ENCODE measurements at regions not wholly inside any gene's neighbourhood (a gene's known extent, or its start where the extent isn't known, plus 50 kb on each side); places are given as distances from the start of the nearest gene placed in this dataset.
"Not testable (repeated sequence)": the region's sequence is repeated elsewhere in the genome, so short reads cannot be mapped to it uniquely, and the experiment has no call there.

DNA sequence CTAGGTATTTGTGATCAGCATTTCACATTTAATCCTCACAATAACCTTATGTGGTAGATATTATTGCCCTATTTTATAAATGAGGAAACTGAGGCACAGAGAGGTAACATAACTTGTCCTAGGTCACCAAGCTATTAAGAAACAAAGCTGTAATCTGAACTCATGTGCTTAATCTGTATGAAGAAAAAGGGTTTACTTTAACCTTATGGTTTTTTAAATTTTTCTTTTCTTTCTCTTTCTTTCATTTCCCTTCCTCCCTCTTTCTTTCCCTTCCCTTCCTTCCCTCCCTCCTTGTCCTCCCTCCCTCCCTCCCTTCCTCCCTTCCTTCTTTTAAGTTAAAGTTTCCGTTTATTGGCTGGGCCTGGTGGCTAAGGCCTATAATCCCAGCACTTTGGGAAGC, 105.2 kb upstream of the AMZ2 start:
- DNase-seq: no peak

DNA sequence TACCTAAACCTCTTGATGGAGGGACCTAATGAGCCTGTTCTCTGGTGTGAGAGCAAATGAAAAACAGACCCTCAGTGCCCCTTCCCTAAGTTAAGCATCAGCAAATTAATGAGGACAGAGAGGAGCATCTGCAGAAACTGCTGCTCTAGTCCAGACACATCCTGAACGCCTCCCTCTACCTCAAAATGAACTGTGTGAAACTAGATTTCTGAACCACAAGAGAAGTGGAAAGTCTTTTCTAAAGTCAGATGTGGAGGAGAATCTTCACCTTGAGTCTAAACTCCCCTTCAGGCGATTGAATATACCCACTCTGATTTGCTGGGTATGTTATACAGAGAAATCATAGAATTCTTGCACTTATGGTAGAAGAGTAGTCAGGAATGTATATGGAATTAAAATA, 104.4 kb upstream of the AMZ2 start:
- no peak for DNase-seq

DNA sequence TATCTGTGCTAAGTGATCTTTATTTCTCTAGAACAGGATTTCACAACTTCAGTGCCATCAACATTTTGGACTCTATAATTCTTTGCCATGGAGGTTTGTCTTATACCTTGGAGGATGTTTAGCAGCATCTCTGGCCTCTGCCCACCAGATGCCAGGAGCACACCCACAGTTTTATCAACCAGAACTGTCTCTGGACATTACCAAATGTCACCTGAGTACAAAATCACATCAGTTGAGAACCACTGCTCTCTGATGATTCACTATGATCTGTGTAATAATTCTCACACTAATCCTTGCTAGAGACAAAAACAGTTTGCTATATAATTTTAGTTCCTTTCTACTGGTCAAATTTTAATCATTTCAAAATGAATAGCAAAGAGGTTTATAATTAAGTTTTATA, 102.8 kb upstream of the AMZ2 start:
- DNase-seq: no peak

- DNase-seq: no peak
Measured at GRCh38 chr17:68148936-68149335, 98.9 kb upstream of the AMZ2 start.

DNA sequence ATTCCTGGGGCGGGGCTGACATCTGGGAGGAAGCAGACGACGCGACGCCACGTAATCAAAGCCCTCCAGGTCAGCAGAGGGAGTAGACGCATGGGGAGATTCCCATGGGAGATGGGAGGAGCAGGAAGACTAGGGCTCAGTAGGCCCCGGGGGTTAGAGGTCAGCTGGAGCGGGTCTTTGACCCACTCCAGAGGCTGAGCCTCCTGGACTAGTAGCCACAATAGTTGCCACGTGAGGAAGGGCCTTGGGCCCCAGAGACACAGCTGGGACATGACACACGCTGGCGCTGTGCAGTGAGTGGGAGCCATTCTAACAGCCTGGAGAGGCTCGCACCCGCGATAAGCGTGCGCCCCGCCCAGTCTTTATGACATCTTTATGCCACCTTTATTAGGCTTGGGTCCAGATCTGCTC, 95.7 kb upstream of the AMZ2 start:
- DNase-seq: no peak

GRCh38 chr17:68155692-68156091, 92.2 kb upstream of the AMZ2 start:
- no peak for DNase-seq

DNA sequence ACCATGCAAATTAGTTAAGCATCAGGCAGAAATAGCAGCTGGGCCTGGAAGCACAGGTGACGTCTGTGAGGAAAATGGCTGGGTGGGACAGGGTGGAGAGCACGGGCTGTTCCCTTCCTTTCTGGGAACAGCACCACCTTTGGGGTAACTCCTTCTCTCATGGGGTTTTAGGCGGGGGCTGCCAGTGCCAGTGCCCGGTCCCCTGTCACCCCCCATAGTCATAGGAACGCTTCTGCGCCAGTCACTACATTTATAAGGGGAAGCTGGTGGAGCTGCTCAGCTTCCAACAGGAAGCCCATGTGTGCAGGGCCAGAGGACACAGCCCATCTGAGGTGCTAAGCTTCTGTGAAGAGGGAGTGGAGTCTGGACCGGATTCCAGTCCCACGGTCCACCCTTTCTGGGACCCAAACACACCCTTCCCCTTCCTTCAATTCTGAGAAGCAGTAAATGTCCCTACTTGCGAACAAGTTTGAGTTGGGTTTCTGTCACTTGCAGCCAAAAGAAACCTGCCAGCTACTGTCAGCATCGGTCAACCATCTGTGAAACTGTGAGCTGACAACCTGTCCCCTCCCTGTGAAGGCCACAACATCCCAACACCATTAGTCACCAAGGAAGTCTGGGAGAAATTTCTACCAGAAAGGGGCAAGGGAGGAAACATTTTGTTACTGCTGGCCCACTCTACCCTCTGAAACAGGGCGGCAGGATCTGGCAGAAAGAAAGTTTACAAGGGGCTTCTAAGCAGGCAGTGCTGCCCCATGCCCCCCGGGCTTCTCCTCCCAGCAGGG, 86.0 kb upstream of the AMZ2 start:
- DNase-seq: no peak

- not testable (repeated sequence) for DNase-seq
Measured at GRCh38 chr17:68168273-68169164, 79.3 kb upstream of the AMZ2 start.

DNA sequence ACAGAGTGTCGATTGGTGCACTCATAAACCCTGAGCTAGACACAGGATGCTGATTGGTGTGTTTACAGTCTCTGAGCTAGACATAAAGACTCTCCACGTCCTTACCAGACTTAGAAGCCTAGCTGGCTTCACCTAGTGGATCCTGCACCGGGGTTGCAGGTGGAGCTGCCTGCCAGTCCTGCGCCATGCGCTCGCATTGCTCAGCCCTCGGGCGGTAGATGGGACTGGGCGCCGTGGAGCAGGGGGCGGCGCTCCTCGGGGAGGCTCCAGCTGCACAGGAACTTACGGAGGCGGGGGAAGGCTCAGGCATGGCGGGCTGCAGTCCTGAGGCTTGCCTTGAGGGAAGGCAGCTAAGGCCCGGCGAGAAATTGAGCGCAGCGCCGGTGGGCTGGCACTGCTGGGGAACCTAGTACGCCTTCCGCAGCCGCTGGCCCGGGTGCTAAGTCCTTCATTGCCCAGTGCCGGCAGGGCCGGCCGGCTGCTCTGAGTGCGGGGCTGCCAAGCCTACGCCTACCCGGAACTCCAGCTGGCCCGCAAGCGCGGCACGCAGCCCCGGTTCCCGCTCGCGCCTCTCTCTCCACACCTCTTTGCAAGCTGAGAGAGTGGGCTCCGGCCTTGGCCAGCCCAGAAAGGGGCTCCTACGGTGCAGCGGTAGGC, 78.5 kb upstream of the AMZ2 start:
- not testable (repeated sequence) for DNase-seq

DNA sequence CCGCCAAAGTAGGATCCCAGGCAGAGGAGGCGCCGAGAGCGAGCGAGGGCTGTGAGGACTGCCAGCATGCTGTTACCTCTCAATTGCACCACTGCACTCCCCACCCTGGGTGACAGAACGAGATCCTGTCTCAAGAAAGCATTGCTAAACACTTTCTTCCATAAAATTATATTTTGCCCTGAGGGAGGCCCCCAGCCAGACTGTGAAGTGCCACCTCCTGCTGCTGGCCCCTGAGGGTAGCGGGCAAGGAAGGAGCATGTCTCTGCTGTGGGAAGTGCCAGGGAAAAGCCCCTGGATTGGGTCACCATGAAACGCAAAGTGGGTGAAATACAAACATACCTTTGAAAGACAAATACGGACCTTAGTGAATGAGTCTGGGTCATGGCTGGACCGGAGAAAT, 78.0 kb upstream of the AMZ2 start:
- no peak for DNase-seq

- DNase-seq: no peak
Measured at GRCh38 chr17:68170246-68170645, 77.6 kb upstream of the AMZ2 start.

DNA sequence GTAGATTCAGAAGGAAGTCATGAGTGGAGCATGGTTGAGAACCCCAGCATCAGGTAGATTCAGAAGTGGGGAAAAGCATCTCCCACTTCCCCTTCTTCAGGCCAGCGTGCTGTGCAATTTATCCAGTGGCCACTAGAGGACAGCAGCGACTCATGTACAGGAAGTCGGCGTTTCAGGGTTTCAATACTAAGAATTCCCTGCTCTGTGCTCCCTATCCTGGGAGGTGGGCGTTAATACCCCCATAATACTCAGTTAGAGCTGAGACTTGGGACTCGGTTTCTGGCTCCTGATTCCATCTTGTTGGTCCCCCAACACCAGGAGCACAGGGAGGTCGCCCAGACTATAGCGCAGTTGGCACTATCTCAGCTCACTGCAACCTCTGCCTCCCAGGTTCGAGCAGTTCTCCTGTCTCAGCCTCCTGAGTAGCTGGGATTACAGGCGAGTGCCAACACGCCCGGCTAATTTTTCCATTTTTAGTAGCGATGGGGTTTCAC, 75.3 kb upstream of the AMZ2 start:
- peak; percentile 65 for DNase-seq

DNA sequence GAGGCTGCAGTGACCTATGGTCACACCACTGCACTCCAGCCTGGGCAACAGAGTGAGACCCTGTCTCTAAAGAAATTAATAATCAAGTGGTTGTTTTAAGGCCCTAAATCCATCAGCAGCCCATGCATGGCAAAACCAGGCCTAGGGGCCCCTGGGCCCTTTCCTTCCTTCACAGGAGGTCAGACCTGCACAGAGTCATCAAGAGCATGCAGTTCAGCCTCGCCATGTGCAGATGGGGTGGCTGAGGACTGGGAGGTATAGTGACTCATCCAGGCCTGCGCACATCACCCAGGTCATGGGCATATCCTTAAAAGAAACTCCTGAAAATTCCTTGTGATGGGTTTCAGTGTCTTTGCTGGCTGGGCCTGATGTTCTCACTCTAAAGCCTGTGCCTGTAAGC, 72.4 kb upstream of the AMZ2 start:
- no peak for DNase-seq

DNA sequence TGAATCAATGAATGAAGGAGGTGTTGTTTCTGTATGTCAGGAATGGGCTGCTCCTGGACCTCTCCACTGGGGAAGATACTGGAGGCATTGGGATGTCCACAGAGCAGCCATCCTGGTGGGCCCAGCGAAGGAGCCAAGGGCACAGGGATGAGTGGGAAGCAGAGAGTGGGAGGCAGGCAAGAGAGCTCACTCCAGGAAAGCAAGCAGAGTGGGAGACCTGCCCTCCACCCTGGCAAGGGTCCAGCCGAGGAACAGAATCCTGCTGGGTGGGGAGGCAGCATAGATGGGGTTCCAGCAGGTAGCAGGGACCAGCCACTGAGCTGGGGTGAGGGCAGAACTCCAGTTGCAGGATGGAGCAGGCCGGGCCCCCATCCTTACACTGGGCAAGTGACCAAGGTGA, 71.9 kb upstream of the AMZ2 start:
- DNase-seq: no peak

DNA sequence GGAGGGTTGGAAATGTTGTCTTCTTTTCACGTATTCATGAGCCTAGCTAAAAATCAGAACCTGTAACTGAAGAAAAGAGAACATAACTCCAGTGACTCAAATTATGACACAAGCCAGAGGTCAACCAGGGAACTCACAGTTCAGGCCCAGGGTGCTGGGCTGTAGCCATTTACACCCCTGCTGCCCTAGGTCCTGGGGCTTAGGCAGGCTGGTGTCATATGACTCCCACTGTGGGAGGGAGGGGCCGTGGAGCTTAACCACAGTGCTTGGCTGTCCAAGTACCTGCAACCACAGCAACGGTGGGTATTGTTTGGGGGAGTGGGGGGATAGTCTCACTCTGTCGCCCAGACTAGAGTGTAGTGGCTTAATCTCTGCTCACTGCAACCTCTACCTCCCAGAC, 71.1 kb upstream of the AMZ2 start:
- no peak for DNase-seq

- DNase-seq: no peak
Measured at GRCh38 chr17:68178831-68179230, 69.0 kb upstream of the AMZ2 start.

DNA sequence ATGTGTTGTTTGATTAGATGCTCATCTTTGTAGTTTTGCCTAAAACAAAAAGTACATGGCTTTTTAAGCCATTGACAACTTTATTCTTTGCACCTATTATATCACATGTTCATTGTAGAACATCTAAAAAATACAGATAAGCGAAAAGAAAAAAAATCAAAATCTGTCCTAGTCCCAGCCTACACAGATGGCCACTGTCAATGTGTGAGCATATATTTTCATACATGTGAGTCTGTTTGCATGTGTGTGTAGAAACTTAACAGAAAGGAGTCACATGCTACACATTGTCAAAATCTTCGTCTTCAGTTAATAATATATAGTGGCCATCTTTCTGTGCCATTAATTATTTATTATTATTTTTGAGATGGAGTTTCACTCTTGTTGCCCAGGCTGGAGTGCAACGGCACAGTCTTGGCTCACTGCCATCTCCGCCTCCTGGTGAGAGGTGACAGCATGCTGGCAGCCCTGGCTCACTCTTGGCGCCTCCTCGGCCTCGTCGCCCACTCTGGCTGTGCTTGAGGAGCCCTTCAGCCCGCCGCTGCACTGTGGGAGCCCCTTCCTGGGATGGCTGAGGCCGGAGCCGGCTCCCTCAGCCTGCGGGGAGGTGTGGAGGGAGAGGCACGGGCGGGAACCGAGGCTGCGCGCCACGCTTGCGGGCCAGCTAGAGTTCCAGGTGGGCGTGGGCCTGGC, 68.5 kb upstream of the AMZ2 start:
- DNase-seq: no peak

- no peak for DNase-seq
Measured at GRCh38 chr17:68179926-68180285, 67.9 kb upstream of the AMZ2 start.

DNA sequence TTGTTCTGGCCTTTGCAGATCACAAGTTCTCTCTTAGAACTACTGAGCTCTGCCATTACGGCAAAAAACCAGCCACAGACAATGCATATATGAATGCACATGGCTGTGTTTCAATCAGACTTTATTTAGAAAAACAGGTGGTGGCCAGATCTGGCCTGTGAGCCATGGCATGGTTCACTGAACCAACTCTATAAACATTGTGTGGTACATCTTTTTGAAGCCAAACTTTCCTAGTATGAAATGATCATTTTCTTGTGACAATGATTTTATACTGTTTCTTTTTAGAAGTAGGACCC, 65.9 kb upstream of the AMZ2 start:
- no peak for DNase-seq

DNA sequence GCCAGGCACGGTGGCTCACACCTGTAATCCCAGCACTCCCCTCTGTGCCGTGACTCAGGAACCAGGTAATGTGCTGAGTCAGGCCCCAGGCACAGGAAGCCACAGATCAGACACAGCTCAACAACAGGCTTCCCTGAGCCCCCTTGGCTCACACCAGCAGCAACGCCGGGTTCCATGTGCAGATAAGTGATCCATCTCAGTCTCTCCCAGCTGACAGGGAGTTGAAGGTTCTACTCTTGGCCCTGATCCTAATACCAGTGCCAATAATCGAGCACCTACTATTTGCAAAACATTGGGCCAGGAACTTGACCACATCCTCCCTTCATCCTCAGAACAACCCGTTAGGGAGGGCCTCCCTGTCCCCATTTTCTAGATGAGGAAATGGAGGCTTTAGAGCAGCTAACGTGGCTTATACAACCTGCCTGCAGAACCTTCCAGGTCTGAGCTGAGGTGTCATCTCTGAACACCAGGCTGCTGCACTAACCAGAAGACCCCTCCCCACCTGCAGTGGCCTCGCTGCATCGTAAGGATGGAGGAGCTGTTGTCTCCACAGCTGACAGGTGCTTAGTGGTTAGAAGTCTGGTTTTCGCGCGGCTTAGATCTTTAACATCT, 64.8 kb upstream of the AMZ2 start:
- DNase-seq: peak; percentile 65

DNA sequence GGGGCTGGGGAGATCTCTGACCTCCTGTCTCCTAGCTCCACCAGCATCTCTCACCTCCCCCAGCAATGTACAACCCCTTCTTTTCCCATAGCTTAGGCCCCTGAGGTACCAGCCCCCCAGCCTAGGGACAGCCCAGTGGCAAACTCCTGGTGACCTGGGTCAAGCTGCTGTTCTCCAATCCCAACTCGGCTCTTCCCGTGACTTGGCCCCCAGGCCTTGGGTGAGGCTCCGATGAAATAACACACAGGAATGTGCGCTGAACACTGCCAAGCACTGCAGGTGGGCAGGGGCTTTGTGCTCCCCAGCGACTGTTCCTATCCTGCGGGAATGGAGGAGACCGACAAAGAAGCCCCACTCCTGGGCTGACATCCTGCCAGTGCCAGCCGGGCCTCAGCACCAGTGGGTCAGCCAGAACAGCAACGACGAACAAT, 63.7 kb upstream of the AMZ2 start:
- DNase-seq: no peak

- DNase-seq: peak; percentile 56
Measured at GRCh38 chr17:68184816-68185436, 62.9 kb upstream of the AMZ2 start.
